G401 (cell line): ENCODE measurements at regions not wholly inside any gene's neighbourhood (a gene's known extent, or its start where the extent isn't known, plus 50 kb on each side); places are given as distances from the start of the nearest gene placed in this dataset.

ENCODE experiments used
- DNase-seq: peaks from one replicate; pipeline ENCODE4 v3.0.0-alpha.2; 2015; ENCODE audit warnings: low spot score
- in situ Hi-C: cut with HindIII; loops from 2 replicates; pipeline ENCODE4 v1.10.0; 2016; ENCODE audit warnings: low sequenced_read_pairs, mixed read lengths

GRCh38 chr1:188426561-188426960 lies 1597.8 kb downstream of the PLA2G4A start:
- no peak for DNase-seq
- in situ Hi-C loops, result no loop called here

GRCh38 chr1:188427642-188428041 lies 1598.9 kb downstream of the PLA2G4A start:
- DNase-seq, result no peak
- in situ Hi-C loops, result no loop called here

GRCh38 chr1:188429386-188429785 lies 1600.6 kb downstream of the PLA2G4A start:
- in situ Hi-C loops, result no loop called here

GRCh38 chr1:188432427-188432826 lies 1603.7 kb downstream of the PLA2G4A start:
- in situ Hi-C loops, result no loop called here
- DNase-seq, result no peak

More at GRCh38 chr1:188429386-188429785, 1600.6 kb downstream of the PLA2G4A start:
- DNase-seq, result no peak

- in situ Hi-C loops, result no loop called here
- no peak for DNase-seq
Observed at GRCh38 chr1:188433425-188433824, 1604.7 kb downstream of the PLA2G4A start.

- DNase-seq, result no peak
- in situ Hi-C loops, result no loop called here
Observed at GRCh38 chr1:188444526-188444925, 1615.8 kb downstream of the PLA2G4A start.

- no peak for DNase-seq
- in situ Hi-C loops, result no loop called here
Observed at GRCh38 chr1:188462837-188463236, 1634.1 kb downstream of the PLA2G4A start.

GRCh38 chr1:188463919-188464318 lies 1635.2 kb downstream of the PLA2G4A start:
- in situ Hi-C loops, result no loop called here
- no peak for DNase-seq

GRCh38 chr1:188466539-188466938 lies 1637.8 kb downstream of the PLA2G4A start:
- in situ Hi-C loops, result no loop called here
- no peak for DNase-seq

- in situ Hi-C loops, result no loop called here
- no peak for DNase-seq
Observed at GRCh38 chr1:188476606-188477005, 1647.9 kb downstream of the PLA2G4A start.

GRCh38 chr1:188489336-188490112 lies 1660.8 kb downstream of the PLA2G4A start:
- no peak for DNase-seq
- in situ Hi-C loops, result no loop called here

GRCh38 chr1:188496506-188496905 lies 1667.8 kb downstream of the PLA2G4A start:
- in situ Hi-C loops, result no loop called here

GRCh38 chr1:188497020-188497419 lies 1668.3 kb downstream of the PLA2G4A start:
- DNase-seq, result no peak
- in situ Hi-C loops, result no loop called here

More at GRCh38 chr1:188496506-188496905, 1667.8 kb downstream of the PLA2G4A start:
- no peak for DNase-seq

GRCh38 chr1:188499690-188500089 lies 1670.9 kb downstream of the PLA2G4A start:
- in situ Hi-C loops, result no loop called here
- DNase-seq, result no peak

GRCh38 chr1:188514917-188515316 lies 1686.2 kb downstream of the PLA2G4A start:
- in situ Hi-C loops, result no loop called here
- no peak for DNase-seq

- no peak for DNase-seq
- in situ Hi-C loops, result no loop called here
Observed at GRCh38 chr1:188517139-188517538, 1688.4 kb downstream of the PLA2G4A start.

GRCh38 chr1:188551176-188551575 lies 1722.4 kb downstream of the PLA2G4A start:
- in situ Hi-C loops, result no loop called here

GRCh38 chr1:188557053-188557452 lies 1728.3 kb downstream of the PLA2G4A start:
- in situ Hi-C loops, result no loop called here

More at GRCh38 chr1:188551176-188551575, 1722.4 kb downstream of the PLA2G4A start:
- DNase-seq, result no peak

GRCh38 chr1:188582911-188583532 lies 1754.3 kb downstream of the PLA2G4A start:
- in situ Hi-C loops, result no loop called here

More at GRCh38 chr1:188557053-188557452, 1728.3 kb downstream of the PLA2G4A start:
- no peak for DNase-seq

GRCh38 chr1:188584119-188584518 lies 1755.4 kb downstream of the PLA2G4A start:
- DNase-seq, result peak; percentile 25
- in situ Hi-C loops, result no loop called here

More at GRCh38 chr1:188582911-188583532, 1754.3 kb downstream of the PLA2G4A start:
- DNase-seq, result no peak
